Left lobe of liver (tissue), 2 donors: ENCODE measurements at regions not wholly inside any gene's neighbourhood (a gene's known extent, or its start where the extent isn't known, plus 50 kb on each side); places are given as distances from the start of the nearest gene placed in this dataset.

Experiments used
- ATAC-seq: fragments of 200-7000 bp; cut with Tn5 transposase; one replicate; pipeline ENCODE4 v1.9.1; 2020; ENCODE audit warnings: mild to moderate bottlenecking, moderate library complexity
- DNase-seq: peaks from one replicate; pipeline ENCODE4 v3.0.0-alpha.2; 2020; ENCODE audit warnings: low spot score
- donor health status: DM: no; HTN: no; CAD: no; lungs with moderate emphysema.
- donor health status: DM: no; HTN: yes; CAD: no.

DNA sequence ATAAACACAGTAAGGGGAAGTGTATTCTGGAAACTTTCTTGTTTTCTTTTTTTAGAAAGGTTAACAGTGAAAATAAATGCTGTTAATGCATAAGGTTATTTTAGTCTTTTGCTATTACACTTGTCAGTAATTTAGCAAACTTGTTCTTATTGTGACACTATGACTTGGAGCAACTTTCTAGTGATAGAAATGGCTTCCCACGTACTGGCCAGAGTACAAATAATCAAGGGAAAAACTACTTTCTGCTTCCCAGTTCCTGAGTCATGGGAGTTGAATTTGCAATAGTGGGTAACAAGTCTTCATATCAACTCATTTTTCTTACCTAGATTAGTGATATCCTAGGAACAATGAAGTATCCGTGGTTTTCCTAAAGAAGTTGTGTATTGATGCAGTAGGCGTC, 1072.3 kb downstream of the FLRT2 start:
- DNase-seq (no peak), ATAC-seq (no peak)

GRCh38 chr14:86601813-86602212, 1071.9 kb downstream of the FLRT2 start:
- ATAC-seq (no peak), DNase-seq (no peak)

DNA sequence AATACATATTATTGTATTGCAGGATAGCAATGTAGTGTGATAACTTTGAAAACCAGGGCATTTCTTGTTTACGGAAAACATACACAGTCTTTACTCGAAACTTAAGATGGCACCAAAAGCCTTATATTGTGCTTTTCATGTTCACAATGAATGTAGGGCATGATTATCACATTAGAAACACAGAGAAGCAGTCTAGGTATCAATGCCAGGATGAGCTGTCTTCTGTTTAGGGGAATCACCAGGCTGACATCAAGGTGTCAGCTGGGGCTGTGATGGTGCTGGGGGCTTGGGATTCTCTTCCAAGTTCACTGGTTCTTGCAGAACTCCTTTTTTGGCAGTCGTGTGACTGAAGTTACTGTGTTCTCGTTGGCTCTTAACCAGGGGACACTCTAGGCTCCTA, 1067.3 kb downstream of the FLRT2 start:
- DNase-seq (no peak), ATAC-seq (no peak)

DNA sequence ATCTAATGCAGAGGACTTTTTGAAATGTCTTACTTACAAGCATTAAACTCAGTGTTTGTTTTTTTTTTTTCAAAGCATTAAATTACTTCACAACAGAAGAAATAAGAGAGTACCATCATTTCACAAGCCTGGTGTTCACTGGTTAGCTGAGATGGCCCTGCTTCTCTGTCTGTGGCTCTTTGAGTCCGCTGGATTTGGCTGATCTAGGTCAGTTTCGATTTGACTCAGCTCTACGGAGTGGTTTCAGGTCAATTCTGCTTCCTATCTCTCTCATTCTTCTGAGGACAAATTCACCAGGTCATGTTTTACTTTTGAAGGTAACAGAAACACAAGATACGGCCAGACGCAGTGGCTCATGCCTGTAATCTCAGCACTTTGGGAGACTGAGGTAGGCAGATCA, 1066.1 kb downstream of the FLRT2 start:
- DNase-seq (no peak), ATAC-seq (no peak)

GRCh38 chr14:86575141-86575540, 1045.2 kb downstream of the FLRT2 start:
- ATAC-seq = no peak

GRCh38 chr14:86574778-86575129, 1044.8 kb downstream of the FLRT2 start:
- no peak for DNase-seq

More at GRCh38 chr14:86575141-86575540, 1045.2 kb downstream of the FLRT2 start:
- DNase-seq = no peak

GRCh38 chr14:86574051-86574777, 1044.3 kb downstream of the FLRT2 start:
- DNase-seq = no peak
- no peak for ATAC-seq

More at GRCh38 chr14:86574778-86575129, 1044.8 kb downstream of the FLRT2 start:
- no peak for ATAC-seq

DNA sequence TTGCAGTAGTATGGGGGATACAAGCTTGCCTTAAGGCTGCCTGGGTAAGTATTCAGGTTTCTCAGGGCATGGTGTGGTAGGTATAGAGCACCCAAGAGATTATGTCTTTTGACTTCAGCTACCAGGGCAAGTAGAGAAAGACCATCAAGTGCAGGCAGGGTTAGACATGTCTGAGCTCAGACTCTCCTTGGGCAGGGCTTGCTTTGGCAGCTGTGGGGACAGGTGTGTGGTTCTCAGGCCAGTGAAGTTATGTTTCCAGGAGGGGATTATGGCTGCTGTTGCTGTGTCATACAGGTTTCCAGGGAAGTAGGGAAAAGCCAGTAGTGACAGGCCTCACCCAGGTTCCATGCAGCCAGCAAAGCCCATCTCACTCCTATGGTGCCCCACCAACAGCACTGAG, 1040.4 kb downstream of the FLRT2 start:
- DNase-seq (no peak), ATAC-seq (no peak)

DNA sequence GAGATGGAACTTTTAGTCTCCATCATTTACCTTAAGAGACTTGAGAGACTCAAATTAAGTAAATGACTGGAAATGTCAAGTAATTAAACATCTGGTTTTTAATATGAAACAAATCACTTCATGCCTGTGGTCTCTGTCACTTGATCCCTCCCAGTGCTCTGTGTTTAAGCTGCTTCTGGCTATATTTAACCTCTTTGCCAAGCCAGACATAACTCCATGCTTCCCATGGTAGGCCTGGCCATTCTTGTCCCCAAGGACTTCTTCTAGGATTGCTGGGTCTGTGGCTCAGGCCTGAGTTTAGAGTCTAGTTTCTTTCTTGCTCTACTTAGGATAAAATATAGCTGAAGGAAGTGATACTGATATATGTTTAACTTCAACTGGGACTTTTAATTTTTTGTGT, 1013.6 kb downstream of the FLRT2 start:
- DNase-seq (no peak), ATAC-seq (no peak)

DNA sequence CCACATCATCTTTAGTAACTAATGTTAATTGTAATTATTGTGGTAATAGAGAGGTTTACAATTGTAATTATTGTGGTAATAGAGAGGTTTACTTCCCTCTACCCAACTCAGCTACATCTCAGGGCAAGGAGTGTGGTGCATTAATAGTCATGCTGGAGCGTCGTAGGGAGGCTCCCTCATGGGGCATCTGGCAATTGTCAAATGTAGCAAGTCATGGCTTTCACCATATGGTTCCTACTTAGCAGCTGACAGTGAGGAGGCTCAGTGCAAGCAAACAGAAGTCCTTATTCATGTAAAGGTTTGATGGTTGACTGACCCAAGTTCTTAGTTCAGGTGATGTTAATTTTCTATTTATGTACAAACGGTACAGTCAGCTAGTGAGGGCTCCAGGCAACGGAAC, 1012.0 kb downstream of the FLRT2 start:
- no peak for DNase-seq

DNA sequence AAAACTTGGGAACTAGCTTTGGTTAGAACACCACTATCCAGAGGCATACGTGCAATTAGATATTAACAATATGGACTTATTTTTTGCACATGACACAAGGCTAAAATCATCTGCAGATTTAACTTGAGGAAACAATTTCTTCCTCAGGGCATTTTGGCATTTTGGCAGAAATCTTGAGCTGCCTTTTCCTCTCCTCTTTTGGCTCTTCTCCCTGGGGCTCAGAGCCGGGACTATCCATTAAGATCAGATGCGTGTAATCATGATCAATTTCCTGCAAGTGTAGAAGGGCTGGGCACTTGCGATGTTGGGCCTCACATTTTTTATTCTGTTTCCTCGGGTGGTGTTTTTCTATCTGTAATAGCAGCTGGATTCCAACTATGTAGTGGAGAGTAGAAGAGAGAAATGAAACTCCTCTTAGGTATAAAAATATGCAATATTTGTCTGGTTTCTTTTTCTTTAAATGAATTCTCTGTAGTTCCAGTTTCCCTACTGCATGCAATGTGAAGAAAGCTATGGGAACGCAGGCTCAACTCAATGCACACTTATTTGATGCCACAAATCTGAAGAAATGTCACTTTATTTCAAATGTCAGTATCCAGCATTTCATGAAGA, 1010.8 kb downstream of the FLRT2 start:
- DNase-seq (no peak), ATAC-seq (no peak)

More for the DNA sequence above, 1012.0 kb downstream of the FLRT2 start:
- ATAC-seq = no peak

DNA sequence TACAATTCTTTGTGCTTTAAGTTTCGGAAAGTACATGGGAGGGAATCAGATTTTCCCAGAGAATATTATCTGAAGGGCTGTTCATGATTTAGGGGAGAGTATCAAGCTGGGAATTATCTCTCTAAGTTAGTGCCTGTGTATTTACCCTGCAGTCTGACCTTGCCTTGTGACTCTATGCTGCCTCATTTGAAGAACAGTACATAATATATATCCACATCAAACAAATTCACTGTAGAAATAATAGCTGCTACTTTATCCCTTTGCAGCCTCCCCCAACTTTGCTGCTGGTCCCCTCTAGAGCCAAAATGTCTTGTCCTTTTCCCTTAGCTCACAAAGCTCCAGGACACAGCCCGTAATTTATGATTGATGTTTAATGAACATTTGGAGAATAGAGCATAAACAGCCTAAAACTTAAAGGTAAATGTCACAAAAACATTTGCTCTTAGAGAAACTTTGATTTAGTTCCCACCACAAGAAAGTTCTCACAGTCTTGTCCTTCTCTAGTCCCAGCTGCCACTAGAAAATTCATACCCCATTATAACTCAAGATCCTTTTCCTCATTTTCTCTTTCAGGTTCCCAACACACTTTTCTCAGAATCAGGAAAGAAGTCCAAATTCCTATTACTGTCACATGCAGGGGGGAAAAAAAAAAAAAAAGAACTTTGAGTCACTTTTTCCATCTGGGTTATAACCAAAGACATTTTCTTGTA, 1009.6 kb downstream of the FLRT2 start:
- DNase-seq (no peak), ATAC-seq (no peak)

DNA sequence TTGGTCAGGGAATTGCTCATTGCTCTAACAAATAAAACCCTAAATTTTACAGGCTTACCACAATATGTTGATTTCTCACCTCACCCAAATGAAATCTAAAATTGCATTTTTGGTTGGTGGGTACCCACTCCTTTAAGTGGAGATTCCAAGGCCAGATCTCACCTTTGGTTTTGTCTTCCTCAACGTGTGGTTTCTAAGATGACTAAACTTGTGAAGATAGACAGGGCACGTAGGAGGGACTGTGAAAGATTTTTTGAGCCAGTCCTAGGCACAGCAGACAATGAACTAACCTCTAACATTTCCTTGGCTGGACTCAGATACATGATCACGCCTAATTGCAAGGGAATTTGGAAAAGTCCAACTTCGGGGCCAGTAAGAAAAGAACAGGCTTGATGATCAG, 1003.9 kb downstream of the FLRT2 start:
- no peak for DNase-seq
- no peak for ATAC-seq

GRCh38 chr14:86532219-86532618, 1002.3 kb downstream of the FLRT2 start:
- DNase-seq = no peak
- no peak for ATAC-seq

DNA sequence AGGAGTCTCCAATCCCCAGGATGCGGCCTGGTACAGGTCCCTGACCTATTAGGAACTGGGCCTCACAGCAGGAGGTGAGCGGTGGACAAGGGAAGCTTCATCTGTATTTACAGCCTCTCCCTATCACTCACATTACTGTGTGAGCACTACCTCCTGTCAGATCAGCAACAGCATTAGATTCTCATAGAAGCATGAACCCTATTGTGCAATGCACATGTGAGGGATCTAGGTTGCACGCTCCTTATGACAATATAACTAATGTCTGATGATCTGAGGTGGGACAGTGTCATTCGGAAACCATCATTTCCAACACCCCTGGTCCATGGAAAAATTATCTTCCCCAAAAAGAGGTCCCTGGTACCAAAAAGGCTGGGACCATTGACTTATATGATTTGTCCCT, 1000.5 kb downstream of the FLRT2 start:
- no peak for ATAC-seq
- no peak for DNase-seq

- no peak for DNase-seq
- no peak for ATAC-seq
Measured at GRCh38 chr14:86527312-86527711, 997.4 kb downstream of the FLRT2 start.

GRCh38 chr14:86525673-86526072, 995.7 kb downstream of the FLRT2 start:
- ATAC-seq (no peak), DNase-seq (no peak)

DNA sequence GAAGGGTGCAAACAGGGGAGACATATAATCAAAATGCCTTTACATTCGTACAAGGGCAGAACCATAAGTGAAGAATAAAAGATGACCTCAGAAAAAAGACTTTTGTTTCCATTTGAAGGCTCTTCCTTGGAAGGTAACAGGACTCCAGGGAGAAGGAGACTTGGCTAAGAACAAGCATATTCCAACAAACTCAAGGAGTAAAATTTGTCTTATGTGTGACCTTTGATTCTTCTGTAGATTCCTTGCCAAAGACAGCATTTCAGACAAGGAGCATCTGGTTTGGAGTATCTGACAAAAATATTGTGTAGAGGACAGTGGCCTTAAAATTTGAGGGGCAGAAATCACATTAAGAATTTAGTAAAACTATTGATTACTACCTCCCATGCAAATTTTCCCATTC, 991.9 kb downstream of the FLRT2 start:
- ATAC-seq = no peak
- no peak for DNase-seq

DNA sequence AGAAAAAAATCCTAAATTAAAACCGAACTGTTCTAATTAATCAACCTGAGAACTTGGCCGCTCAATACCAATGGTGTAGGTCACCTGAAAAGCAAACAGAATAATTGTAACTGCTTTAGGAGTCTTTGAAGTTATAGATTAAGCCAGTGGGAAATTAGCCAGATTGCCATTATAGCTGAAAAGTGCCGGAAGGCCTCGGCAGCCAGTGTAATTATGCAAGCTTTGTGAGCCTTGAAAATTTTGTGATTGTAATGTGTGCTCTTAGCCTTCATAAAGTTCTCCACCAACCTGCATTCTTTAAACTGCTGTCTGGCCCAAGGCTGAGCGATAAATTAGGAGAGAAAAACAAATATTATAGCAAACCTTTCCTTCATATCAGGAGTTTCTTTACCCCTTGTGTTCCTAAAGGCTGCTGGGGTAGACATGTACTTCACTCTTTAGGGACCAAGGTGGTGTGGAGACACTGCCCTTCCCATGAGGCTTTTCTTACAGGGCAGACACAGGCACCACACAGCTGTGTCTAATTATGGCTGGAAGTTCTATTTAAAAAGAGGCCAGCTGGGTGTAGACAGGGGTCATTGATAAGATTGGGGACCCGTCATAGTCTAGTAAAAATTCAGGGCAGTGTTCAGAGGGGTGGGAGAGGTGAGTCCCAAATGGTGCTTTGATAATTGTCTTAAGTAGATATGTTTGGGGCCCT, 991.2 kb downstream of the FLRT2 start:
- ATAC-seq (no peak), DNase-seq (no peak)

GRCh38 chr14:86518298-86518697, 988.4 kb downstream of the FLRT2 start:
- DNase-seq = no peak
- ATAC-seq = no peak

DNA sequence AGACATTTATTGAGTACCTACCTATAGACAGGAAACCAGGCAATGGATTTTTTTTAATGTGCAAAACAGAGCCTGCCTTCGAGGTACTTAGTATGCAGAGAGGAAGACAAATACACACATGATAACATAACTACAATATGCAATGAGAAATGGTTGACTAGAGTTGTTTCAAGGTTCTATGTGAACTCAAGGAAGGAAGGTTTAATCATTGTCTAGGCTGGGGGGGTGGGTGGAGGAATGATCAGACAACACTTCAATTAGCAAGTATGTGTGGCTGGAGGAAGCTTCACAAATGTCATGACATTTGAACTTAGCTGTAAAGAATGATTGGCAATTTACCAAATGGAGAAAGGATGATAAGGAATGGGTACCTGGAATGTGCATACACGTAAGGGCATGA, 985.3 kb downstream of the FLRT2 start:
- DNase-seq = no peak
- ATAC-seq = no peak

- ATAC-seq = no peak
- no peak for DNase-seq
Measured at GRCh38 chr14:86513564-86513963, 983.6 kb downstream of the FLRT2 start.
